HL-60/S4 (cell line): ENCODE measurements at regions not wholly inside any gene's neighbourhood (a gene's known extent, or its start where the extent isn't known, plus 50 kb on each side); places are given as distances from the start of the nearest gene placed in this dataset.
"Not testable (repeated sequence)": the region's sequence is repeated elsewhere in the genome, so short reads cannot be mapped to it uniquely, and the experiment has no call there.

Source experiments
- in situ Hi-C: fragments of 300-500 bp; cut with MboI; formaldehyde crosslinking; loops from 2 replicates; pipeline ENCODE4 v1.14.3; 2022; ENCODE audit warnings: low sequenced_read_pairs

DNA sequence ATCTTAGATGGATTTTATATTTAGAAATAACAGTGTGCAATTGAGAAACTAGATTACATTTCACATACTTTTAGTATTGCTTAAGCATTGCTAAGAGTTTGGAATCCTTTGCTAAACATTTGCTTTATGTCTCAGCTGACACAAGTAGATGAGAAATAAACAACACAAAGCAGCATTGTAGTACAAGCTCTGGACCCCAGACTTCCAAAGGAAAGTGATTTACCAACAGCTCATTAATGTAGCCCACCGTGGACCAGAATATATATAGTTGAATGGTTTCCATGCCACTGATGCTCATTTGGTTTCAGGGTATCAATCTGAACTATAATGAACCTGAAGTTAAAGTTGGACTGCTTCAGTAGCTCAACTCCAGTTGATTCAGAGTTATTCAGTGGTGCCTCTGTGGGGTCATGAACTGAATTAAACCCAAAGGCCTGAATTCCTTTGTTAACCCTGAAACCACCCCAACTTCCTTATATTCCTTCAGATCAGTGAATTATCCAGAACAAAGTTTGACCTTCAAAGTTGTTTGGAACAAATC lies 132.1 kb upstream of the NEIL3 start:
- in situ Hi-C loops, result no loop called here

DNA sequence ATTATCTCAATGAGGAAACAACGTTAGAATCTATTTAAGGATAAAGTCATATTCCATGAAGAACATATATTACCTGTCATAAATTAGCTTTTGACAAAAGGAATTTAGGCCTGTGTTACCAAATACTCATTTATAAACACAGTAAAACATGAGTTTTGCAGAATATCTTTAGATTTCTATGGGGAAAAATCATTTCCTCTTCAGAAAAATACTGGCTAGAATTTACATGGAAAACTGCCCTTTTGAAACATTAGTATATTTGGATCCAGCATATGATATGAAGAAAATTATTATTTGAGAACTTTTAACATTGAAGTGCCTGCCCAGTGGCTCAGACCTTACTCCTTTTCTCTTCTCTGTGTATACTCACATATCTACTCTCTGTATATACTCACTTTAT lies 131.4 kb upstream of the NEIL3 start:
- in situ Hi-C loops, result no loop called here

DNA sequence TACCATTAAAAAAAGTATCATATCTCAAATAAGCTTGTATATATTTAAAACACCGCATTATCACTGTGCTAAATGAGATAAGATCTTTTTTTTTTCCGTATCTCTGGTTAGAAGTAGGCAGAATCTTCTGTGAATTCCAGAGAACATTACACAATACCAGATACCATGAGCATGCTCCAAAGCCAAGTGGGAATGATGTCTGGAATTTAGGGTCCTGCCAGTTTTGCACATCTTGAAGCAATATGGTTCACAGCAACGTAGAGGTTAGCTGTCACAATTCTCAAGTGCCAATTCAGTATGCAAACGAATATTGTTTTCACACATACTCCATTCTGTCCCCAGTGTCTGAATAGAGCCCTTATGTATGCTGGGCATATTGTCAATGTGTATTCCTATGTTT lies 127.5 kb upstream of the NEIL3 start:
- in situ Hi-C loops, result no loop called here

DNA sequence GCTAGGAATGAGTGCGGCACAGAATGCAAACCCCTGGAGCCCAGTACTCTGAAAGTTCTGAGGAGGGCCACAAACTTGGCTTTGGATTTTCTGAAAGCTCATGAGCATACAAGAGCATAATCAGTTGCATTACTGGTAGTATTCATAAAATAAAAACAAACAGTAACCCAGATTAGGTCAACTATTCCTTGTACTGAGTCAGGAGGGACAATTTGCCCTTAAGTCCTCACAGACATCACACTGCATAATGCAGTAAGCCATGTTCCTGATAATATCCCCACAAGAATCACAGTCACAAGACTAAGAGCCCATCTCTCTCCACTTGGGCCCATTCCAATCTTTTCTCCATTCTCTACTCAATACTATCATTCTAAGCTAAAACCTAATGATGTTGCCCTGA lies 126.9 kb upstream of the NEIL3 start:
- in situ Hi-C loops, result no loop called here

DNA sequence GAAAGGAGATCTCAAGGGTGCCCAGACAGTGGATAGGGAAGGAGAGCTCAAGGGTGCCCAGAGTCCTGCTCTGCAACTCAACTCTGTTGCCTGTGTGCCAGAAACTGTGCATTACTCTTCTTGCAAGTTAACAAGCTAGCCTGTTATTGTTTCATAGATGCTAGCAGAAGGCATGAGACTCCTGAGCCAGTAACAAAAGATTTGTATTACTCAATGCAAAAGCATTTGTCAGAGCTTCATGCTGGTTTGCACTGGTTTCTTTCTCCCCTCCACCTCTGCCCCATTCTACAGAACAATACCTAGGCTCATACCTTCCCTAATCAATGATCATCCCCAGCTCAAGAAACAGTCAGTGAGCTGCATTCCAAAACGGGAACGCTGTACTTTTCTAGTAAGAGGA lies 124.5 kb upstream of the NEIL3 start:
- in situ Hi-C loops, result no loop called here

DNA sequence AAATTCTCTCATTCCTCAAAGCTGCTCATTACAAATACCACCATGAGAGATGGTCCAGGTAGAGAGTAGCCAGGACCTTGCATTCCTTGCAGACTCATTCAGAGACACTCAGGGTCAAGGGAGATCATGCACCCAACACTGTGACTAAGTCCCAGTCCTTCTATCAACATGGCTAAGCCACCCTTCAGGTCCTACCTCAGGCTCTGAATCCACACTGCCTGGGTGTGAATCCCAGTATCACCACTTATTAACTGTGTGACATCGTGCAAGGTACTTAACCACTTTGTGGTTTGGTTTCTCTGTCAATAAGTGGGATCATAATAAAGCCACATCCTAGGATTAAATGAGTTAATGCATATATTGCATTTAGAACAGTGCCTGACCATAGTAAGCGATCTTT lies 124.1 kb upstream of the NEIL3 start:
- in situ Hi-C loops, result no loop called here

DNA sequence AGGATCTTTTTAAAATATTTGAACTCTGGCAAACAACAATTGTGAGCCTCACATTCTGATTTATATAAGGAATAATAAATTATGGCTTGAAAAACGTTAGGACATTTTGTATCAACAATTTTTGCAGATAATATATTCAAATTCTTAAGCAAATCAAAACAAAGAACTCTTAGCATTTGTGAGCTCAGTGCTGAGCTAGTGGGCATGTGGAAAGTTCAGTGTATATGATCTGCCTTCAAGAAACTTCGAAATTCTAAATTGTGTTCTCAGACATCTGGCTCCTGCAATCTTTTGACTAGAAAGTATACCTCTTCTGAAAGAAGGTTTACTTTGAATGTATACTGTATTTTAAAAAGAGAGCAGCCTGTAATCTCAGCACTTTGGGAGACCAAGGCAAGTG lies 122.3 kb upstream of the NEIL3 start:
- in situ Hi-C loops, result no loop called here

DNA sequence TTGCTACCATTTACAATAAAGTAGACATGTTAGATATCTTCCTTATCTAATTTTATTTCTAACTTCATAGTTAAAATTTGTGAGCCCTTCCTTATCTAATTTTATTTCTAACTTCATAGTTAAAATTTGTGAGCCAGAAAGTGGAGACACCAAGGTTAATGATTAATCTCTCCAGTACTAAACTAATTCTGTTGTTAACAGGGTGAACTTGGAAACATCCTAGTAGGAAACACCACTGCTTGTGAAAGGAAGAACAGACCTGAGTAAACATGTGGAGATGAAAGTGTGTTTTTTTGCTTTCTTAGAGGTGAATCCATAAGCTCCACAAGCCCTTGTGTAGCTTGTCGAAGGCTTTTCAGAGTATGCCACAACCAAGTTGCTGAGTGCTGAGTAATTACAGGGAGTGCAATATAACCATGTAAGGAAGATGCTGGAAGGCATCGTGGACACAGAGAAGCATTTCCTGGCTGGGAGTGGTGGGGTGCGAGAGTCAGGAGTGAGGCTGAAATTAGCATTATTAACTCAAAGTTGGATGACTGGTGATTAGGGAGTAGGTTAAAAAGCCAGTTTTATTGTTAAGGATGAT lies 118.6 kb upstream of the NEIL3 start:
- in situ Hi-C loops, result no loop called here

DNA sequence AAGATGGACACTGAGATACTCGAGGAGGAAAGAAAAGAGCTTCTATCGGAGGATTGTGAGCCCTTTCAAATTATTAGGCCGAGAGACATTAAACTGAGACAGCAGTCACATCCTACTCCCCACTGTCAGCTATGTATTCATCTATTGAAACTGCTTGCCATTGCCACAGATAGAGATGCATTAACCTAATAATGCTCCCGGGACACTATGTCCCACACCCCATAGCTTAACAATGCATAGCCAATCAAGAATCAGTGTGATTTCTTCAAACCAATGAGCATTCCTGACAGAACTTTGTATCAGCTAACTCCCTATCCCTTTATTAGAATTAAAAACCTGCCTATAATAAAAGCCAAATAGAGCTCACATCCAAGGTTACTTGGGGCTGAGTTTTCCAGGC lies 118.1 kb upstream of the NEIL3 start:
- in situ Hi-C loops, result no loop called here

DNA sequence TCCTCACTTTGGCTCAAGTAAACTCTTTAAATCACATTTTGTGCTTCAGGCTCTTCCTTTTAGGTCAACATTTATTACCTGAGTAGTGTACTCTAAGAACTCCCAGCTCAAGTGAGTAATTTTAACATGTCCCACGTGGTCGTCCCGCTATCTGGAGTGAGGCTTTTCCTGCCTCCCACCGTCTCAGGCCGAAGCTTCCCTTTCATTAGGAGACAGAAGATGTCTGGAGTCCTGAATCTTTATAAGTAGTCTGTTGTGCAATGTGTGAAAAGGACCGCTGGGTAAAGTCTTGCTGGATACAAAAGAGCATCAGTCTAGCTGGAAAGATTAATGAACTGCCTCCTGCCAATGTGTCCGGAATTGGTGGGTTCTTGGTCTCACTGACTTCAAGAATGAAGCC lies 117.7 kb upstream of the NEIL3 start:
- in situ Hi-C loops, result no loop called here

DNA sequence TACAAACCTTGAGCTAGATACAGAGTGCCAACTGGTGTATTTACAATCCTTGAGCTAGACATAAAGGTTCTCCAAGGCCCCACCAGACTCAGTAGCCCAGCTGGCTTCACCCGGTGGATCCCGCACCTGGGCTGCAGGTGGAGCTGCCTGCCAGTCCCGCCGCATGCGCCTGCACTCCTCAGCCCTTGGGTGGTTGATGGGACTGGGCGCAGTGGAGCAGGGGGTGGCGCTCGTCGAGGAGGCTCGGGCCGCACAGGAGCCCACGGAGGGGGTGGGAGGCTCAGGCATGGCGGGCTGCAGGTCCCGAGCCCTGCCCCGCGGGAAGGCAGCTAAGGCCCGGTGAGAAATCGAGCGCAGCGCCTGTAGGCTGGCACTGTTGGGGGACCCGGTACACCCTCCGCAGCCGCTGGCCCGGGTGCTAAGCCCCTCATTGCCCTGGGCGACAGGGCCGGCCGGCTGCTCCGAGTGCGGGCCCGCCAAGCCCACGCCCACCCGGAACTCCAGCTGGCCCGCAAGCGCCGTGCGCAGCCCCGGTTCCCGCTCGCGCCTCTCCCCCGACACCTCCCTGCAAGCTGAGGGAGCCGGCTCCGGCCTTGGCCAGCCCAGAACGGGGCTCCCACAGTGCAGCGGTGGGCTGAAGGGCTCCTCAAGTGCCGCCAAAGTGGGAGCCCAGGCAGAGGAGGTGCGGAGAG lies 116.5 kb upstream of the NEIL3 start:
- in situ Hi-C loops, result not testable (repeated sequence)

DNA sequence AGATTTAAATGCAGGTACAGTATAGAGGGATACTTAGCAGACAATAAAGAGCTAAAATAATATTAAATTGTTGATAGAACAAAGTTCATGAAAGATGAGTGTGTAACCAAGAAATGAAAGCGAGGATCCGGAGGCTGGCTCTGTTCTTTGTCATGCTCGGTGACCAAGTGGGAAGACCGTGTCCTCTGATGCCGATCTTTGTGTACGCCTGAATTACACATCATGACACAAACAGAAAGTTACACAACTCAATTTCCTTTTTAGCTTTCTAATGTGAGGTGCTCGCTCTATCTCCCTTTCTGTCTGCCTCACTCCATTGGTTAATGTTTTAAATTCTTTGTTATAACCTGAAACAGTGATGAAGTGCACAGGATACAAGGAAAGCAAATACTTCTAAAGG lies 114.8 kb upstream of the NEIL3 start:
- in situ Hi-C loops, result no loop called here

DNA sequence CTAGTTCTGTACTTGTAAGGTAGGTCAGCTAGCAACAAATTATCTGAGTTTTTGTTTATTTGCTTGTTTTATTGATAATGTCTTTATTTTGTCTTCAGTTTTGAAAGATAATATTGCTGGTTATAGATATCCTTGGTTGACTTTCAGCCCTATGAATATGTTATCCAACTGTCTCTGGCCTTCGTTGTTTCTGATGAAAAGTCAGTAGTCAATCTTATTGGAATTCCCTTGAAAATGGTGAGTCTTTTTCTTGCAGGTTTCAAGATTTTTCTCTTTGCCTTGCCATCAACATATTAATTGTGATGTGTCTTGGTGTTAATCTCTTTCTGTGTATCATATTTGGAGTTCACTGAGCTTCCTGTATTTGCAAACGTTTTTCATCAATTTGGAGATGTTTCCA lies 113.1 kb upstream of the NEIL3 start:
- in situ Hi-C loops, result no loop called here

DNA sequence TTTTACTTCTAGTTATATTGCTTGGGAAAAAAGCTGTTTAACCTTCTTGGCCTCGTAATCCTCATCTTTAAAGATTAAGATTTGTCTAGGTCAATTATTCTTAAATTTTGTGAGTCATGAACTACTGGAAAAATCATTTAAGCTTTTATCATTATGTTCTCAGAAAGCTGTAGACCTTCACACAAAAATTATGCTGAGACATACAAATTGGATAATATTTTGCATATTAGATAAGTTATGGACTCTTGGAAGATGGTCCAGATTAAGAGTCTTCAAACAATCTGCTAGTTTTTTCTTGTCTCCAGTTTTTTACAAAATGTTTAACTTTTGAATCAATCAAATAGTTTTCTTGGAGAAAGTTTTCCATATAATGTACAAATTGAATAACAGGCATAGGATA lies 108.1 kb upstream of the NEIL3 start:
- in situ Hi-C loops, result no loop called here

DNA sequence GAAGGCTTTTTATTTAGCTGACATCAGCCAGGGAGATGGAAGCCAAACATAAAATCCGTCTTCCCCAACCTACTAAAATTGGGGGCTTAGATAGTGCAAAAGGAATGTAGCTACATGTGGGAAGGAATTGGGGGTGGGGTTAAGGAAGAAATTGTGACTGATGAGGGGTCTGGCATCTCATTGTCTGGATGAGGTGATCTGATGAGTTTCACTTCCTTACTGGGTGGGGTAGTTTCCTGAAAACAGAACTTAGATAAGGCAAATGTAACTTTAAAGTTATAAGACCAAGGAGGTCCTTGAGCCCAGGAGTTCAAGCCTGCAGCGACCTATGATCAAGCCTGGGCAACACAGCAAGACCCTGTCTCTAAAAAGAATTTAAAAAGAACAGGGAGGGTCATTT lies 105.5 kb upstream of the NEIL3 start:
- in situ Hi-C loops, result no loop called here

DNA sequence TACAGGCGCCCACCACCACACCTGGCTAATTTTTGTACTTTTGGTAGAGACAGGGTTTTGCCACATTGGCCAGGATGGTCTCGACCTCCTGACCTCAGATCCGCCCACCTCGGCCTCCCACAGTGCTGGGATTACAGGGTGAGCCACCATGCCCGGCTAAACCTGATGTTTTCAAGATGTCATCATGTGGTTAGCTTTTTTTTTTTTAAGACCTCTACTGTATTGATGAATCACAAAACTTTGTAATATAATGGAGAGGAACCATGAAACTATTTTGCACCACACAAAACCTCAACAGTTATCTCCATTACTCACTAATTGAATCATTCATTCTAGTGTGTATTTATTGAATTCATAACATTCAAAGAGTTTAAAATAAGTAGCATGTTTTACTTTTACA lies 94.7 kb upstream of the NEIL3 start:
- in situ Hi-C loops, result no loop called here

DNA sequence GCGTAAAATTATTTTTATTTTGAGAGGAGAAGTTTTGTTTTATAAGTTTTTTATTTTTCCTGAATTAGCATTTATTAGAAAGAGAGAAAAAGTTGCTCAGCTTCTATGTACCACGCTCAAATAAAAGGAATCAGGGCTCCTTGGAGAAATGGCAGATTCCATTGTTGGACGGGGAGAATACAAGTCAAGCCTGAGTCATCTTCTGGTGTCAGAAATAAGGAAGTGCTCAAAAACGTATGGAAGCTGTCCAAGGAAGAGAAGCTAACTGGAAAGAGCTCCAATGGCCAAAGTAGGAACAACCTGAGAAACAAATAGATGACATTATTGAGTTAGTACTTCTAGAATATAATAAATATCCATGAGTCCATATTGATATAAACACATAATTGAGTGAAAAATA lies 89.3 kb upstream of the NEIL3 start:
- in situ Hi-C loops, result no loop called here

DNA sequence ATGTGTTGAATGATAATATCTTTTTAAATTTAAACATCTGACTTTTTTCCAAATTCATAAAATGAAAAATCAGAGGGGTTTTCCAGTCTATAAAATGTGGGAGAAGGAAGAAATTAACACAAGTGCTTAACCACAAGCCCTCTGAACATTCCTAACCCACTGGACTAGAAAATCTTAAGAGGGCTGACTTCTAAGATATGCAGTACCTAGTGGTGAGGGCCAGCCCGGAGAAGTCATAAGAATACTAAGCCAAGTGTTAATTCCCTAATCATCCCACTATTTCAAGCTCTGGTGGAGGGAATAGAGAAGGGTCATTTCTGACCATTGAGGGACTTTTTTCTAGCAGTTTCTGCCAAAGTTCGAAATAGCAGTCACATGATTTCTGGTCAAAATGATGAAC lies 86.9 kb upstream of the NEIL3 start:
- in situ Hi-C loops, result no loop called here

DNA sequence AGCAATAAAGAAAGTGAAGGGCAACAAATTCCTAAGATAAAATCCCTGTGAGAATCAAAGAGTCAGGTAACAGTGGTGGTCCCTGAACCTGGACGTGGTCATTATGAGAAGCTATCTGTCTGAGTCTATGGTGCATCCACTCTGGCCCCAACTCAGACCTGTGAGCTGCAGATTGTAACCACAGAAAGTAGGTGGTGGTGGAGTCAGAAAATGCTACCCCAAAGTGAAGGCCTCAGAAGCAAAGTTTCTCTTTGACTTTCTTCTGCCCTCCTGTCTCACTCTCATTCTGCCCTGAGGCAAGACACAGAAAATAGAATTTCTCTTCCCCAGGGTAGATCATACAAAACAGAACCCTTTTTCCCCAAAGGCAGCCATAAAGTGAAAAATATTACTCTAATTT lies 84.1 kb upstream of the NEIL3 start:
- in situ Hi-C loops, result no loop called here

DNA sequence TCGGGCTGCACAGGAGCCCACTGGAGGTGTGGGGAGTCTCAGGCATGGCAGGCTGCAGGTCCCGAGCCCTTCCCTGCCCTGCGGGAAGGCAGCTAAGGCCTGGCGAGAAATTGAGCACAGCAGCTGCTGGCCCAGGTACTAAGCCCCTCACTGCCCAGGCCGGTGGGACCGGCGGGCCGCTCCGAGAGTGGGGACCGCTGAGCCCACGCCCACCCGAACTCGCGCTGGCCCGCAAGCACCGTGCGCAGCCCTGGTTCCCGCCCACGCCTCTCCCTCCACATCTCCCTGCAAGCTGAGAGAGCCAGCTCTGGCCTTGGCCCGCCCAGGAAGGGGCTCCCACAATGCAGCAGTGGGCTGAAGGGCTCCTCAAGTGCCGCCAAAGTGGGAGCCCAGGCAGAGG lies 82.0 kb upstream of the NEIL3 start:
- in situ Hi-C loops, result no loop called here

DNA sequence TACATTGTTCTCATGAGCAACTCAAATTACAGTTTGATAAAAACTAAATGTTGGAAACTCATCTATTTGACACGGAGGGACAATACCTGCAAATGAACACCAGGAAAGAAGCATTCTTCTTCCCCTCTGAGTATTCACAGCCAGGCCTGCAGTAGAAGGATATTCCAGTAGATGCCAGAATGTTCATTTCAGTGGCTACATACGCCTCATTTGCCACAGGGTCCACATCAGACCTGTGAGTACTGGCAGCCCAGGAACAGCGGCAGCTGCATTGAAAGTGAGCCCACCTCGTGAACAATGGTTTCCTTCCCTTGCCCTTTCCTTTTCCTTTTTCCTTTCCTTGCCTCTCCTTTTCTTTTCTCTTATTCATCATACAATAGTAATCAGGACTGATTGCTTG lies 81.1 kb upstream of the NEIL3 start:
- in situ Hi-C loops, result no loop called here

DNA sequence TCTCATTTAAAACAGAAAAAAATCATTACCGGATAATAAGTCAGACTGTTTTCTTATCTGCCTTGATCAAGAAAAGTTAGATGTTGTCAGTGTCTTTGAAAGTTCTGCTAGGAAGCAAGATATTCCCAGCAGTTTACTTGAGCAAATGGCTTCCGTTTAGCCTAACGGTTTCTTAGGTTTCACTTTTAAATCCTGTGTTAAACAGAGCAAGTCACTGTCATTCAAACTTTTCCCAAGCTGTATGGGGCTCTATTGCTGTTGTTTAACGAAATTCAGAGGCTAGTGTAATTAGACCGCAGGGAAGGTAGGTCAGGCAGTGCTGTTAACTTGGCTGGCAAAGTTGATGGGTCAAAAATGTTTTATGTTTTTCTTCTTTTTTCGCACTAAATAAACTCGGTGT lies 80.3 kb upstream of the NEIL3 start:
- in situ Hi-C loops, result no loop called here

DNA sequence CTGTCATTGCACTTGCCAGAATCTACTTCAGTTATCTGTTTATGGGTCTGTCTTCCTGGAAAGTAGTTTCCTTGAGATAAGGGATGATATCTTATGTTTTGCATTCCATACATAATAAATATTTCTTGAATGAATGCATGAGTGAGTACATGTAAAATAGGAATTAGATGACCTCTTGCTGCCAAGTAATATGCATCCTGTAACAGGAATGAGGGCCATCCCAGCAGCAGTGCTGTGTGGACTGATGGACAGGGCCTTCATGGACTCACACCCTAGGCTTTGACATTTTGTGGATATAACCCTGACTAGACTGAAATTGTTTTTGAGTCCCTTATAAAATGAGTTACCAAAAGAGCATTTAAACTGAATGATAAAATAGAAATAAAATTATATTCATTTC lies 77.2 kb upstream of the NEIL3 start:
- in situ Hi-C loops, result no loop called here
